Stimulated activated CD4-positive, alpha-beta T cell treated with anti-CD3 and anti-CD28 coated beads, TNF-alpha, amount 100 ng/mL, for 1 hour (primary cell): ENCODE measurements at regions not wholly inside any gene's neighbourhood (a gene's known extent, or its start where the extent isn't known, plus 50 kb on each side); places are given as distances from the start of the nearest gene placed in this dataset.

Source experiments
- DNase-seq, 3 donors: peaks; one replicate each; pipeline ENCODE4 v3.0.0-alpha.2; 2020; ENCODE audit warnings: low read depth in 3 of 3, low spot score in 1 of 3

GRCh38 chr22:48380016-48380665 is 1447.5 kb downstream of the BRD1 start:
- no peak for DNase-seq

- no peak for DNase-seq
Observed at GRCh38 chr22:48379371-48379770, 1448.3 kb downstream of the BRD1 start.

- no peak for DNase-seq
Observed at GRCh38 chr22:48378673-48379072, 1449.0 kb downstream of the BRD1 start.

- DNase-seq: no peak
Observed at GRCh38 chr22:48376936-48377712, 1450.5 kb downstream of the BRD1 start.

- DNase-seq: no peak
Observed at GRCh38 chr22:48376428-48376827, 1451.2 kb downstream of the BRD1 start.

GRCh38 chr22:48373626-48374173 is 1454.0 kb downstream of the BRD1 start:
- DNase-seq: no peak

GRCh38 chr22:48372390-48372789 is 1455.3 kb downstream of the BRD1 start:
- no peak for DNase-seq

GRCh38 chr22:48371391-48371790 is 1456.3 kb downstream of the BRD1 start:
- no peak for DNase-seq

GRCh38 chr22:48370508-48371325 is 1457.0 kb downstream of the BRD1 start:
- no peak for DNase-seq

GRCh38 chr22:48369789-48370507 is 1457.7 kb downstream of the BRD1 start:
- DNase-seq: no peak

GRCh38 chr22:48368975-48369525 is 1458.6 kb downstream of the BRD1 start:
- no peak for DNase-seq

- no peak for DNase-seq
Observed at GRCh38 chr22:48367731-48368130, 1459.9 kb downstream of the BRD1 start.

GRCh38 chr22:48366591-48366990 is 1461.1 kb downstream of the BRD1 start:
- no peak for DNase-seq

GRCh38 chr22:48366056-48366455 is 1461.6 kb downstream of the BRD1 start:
- no peak for DNase-seq

- no peak for DNase-seq
Observed at GRCh38 chr22:48365386-48365785, 1462.3 kb downstream of the BRD1 start.

- DNase-seq: no peak
Observed at GRCh38 chr22:48362721-48363404, 1464.8 kb downstream of the BRD1 start.

GRCh38 chr22:48361099-48361639 is 1466.5 kb downstream of the BRD1 start:
- no peak for DNase-seq

GRCh38 chr22:48359613-48359965 is 1468.1 kb downstream of the BRD1 start:
- DNase-seq: no peak

GRCh38 chr22:48358886-48359612 is 1468.6 kb downstream of the BRD1 start:
- DNase-seq: no peak
